HepG2 (cell line): ENCODE measurements at regions not wholly inside any gene's neighbourhood (a gene's known extent, or its start where the extent isn't known, plus 50 kb on each side); places are given as distances from the start of the nearest gene placed in this dataset.

Experiments used
- ATAC-seq: fragments of 200-7000 bp; cut with Tn5 transposase; 3 replicates; pipeline ENCODE4 v1.9.1; 2020; ENCODE audit warnings: mild to moderate bottlenecking, moderate library complexity
- BruUV-seq: library from RNA; stranded (reverse); fragments of 400-500 nt; replicated peaks from 2 replicates; lab custom pipeline; 2021; lab: Mats Ljungman, UMichigan
- CTCF ChIA-PET: fragments of 300-600 bp; formaldehyde crosslinking; extraction: SDS; loops from one replicate; lab custom pipeline; 2021; ENCODE audit warnings: low total read pairs, inconsistent platforms, low intra/inter-chr PET ratio; lab: Yijun Ruan, JAX
- POLR2A ChIA-PET: fragments of 350-600 bp; sonication (Branson Sonifier 250); formaldehyde crosslinking; loops from one replicate; lab custom pipeline; 2020; ENCODE audit warnings: antibody characterized with exemption, inconsistent platforms; lab: Yijun Ruan, JAX
- DNase-seq: peaks from one replicate; pipeline ENCODE4 v3.0.0-alpha.2; 2015; ENCODE audit warnings: low spot score
- FAIRE-seq: peaks from 3 replicates; lab custom pipeline; 2011; peaks lifted over from hg19 to GRCh38; lab: Jason Lieb, UNC
- H2AFZ ChIP-seq: one replicate; pipeline ENCODE4 v1.6.1; 2011; ENCODE audit warnings: low read length, inconsistent platforms
- H3K27ac ChIP-seq: fragments of 300-600 bp; 3 replicates; pipeline ENCODE4 v1.8.0; 2011; ENCODE audit warnings: mixed run types, mild to moderate bottlenecking, mixed read lengths, low read length, inconsistent platforms; ENCODE audit not compliant: insufficient read depth; ENCODE audit errors: extremely low read length
- H3K27me3 ChIP-seq, 2 experiments: fragments of 200-600 bp in 1 of 2; 2 replicates in 1 of 2; 3 replicates in 1 of 2; pipeline versions ENCODE4 v1.6.0 to v1.8.0; 2011; ENCODE audit warnings: low read length in 2 of 2, mild to moderate bottlenecking in 2 of 2, moderate library complexity in 2 of 2, inconsistent platforms in 1 of 2; ENCODE audit not compliant: insufficient read depth in 2 of 2, control insufficient read depth in 1 of 2
- H3K36me3 ChIP-seq, 2 experiments: fragments of 200-600 bp in 1 of 2; replicated peaks in 1 of 2; 2 replicates in 1 of 2; 3 replicates in 1 of 2; pipeline versions ENCODE4 v1.5.1 to v1.8.0; 2011; ENCODE audit warnings: low read length in 2 of 2, inconsistent platforms in 1 of 2; ENCODE audit not compliant: insufficient read depth in 2 of 2, control insufficient read depth in 1 of 2
- H3K4me1 ChIP-seq: 2 replicates; pipeline ENCODE4 v1.5.1; 2012; ENCODE audit warnings: low read length, inconsistent platforms; ENCODE audit not compliant: insufficient read depth
- H3K4me2 ChIP-seq: 2 replicates; pipeline ENCODE4 v1.6.0; 2011; ENCODE audit warnings: low read depth, low read length, inconsistent platforms
- H3K4me3 ChIP-seq, 3 experiments: fragments of 200-600 bp in 1 of 3; sonication (generic), shearing (Covaris generic) in 1 of 3; replicated peaks in 1 of 3; 2 replicates each; pipeline ENCODE4 v1.5.1; 2011 to 2016; ENCODE audit warnings: low read length in 3 of 3, inconsistent platforms in 2 of 3, low read depth in 2 of 3, mild to moderate bottlenecking in 2 of 3, control low read depth in 1 of 3, mixed read lengths in 1 of 3; ENCODE audit not compliant: insufficient read depth in 1 of 3
- H3K79me2 ChIP-seq: one replicate; pipeline ENCODE4 v1.6.1; 2011; ENCODE audit warnings: low read length, inconsistent platforms; ENCODE audit not compliant: insufficient read depth
- H3K9ac ChIP-seq: 2 replicates; pipeline ENCODE4 v1.6.0; 2011; ENCODE audit warnings: mild to moderate bottlenecking, low read depth, low read length, inconsistent platforms; ENCODE audit not compliant: insufficient read depth
- H3K9me3 ChIP-seq: 2 replicates; pipeline ENCODE4 v1.5.1; 2012; ENCODE audit warnings: mild to moderate bottlenecking, low read length
- H4K20me1 ChIP-seq: 2 replicates; pipeline ENCODE4 v1.6.0; 2011; ENCODE audit warnings: inconsistent platforms, mild to moderate bottlenecking, low read length, moderate library complexity; ENCODE audit not compliant: insufficient read depth
- ADNP ChIP-seq: sonication (generic); formaldehyde crosslinking; IDR thresholded peaks from 2 replicates; pipeline ENCODE4 v1.4.0; 2020; ENCODE audit warnings: missing genetic modification reagents
- ARNT ChIP-seq: fragments of 450-650 bp; IDR thresholded peaks from 2 replicates; pipeline ENCODE4 v1.6.1; 2017
- FOXP1 ChIP-seq, 2 experiments: fragments of 450-650 bp in 1 of 2; IDR thresholded peaks; 2 replicates each; pipeline ENCODE4 v1.6.1; 2017 to 2018; ENCODE audit warnings: antibody characterized with exemption in 1 of 2
- HNRNPUL1 ChIP-seq: fragments of 200-400 bp; formaldehyde crosslinking; IDR thresholded peaks from 2 replicates; pipeline ENCODE4 v1.6.1; 2017; ENCODE audit warnings: low read depth, mild to moderate bottlenecking, low read length, moderate library complexity
- JUN ChIP-seq: sonication (generic); formaldehyde crosslinking; IDR thresholded peaks from 2 replicates; pipeline ENCODE4 v1.4.0; 2020; ENCODE audit warnings: mild to moderate bottlenecking, missing genetic modification reagents
- KDM2A ChIP-seq: sonication (generic); formaldehyde crosslinking; IDR thresholded peaks from 2 replicates; pipeline ENCODE4 v1.4.0; 2020; ENCODE audit warnings: low read depth, missing genetic modification reagents, borderline replicate concordance
- MXD4 ChIP-seq: IDR thresholded peaks from 2 replicates; pipeline ENCODE4 v1.6.1; 2016; ENCODE audit warnings: mild to moderate bottlenecking, missing biosample characterization, missing genetic modification reagents
- NFE2 ChIP-seq: sonication (generic); formaldehyde crosslinking; IDR thresholded peaks from 2 replicates; pipeline ENCODE4 v1.4.0; 2020; ENCODE audit warnings: missing genetic modification reagents
- NFRKB ChIP-seq: fragments of 450-650 bp; IDR thresholded peaks from 2 replicates; pipeline ENCODE4 v1.6.1; 2017
- SOX5 ChIP-seq: IDR thresholded peaks from 2 replicates; pipeline ENCODE4 v1.6.1; 2016; ENCODE audit warnings: borderline replicate concordance
- STAG1 ChIP-seq: sonication (generic); formaldehyde crosslinking; IDR thresholded peaks from 2 replicates; pipeline ENCODE4 v1.4.0; 2020; ENCODE audit warnings: missing genetic modification reagents
- YY1 ChIP-seq: IDR thresholded peaks from 2 replicates; pipeline ENCODE4 v1.6.1; 2011; ENCODE audit warnings: low read length, low read depth, moderate library complexity, mild to moderate bottlenecking; ENCODE audit not compliant: insufficient read depth, insufficient replicate concordance
- ZNF556 ChIP-seq: sonication (generic); formaldehyde crosslinking; IDR thresholded peaks from 2 replicates; pipeline ENCODE4 v1.4.0; 2020; ENCODE audit warnings: mild to moderate bottlenecking, missing genetic modification reagents, borderline replicate concordance
- ZNF652 ChIP-seq: IDR thresholded peaks from 2 replicates; pipeline ENCODE4 v1.6.1; 2016; ENCODE audit warnings: low read depth, borderline replicate concordance
- ZNF670 ChIP-seq: sonication (generic); formaldehyde crosslinking; IDR thresholded peaks from 2 replicates; pipeline ENCODE4 v1.8.0; 2022; ENCODE audit warnings: mild to moderate bottlenecking, missing genetic modification reagents, borderline replicate concordance
- ZNF782 ChIP-seq: sonication (generic); formaldehyde crosslinking; IDR thresholded peaks from 2 replicates; pipeline ENCODE4 v1.4.0; 2020; ENCODE audit warnings: missing genetic modification reagents, mild to moderate bottlenecking, borderline replicate concordance
- WGBS: methylation state at CpG from one replicate; pipeline ENCODE4 v1.1.6; 2017; ENCODE audit warnings: low lambda C conversion rate; 5-methylcytosine and 5-hydroxymethylcytosine counted together
- in situ Hi-C: cut with HindIII; loops from 2 replicates; pipeline ENCODE4 v1.10.0; 2017; ENCODE audit warnings: low pct_unique_long_range_greater_than_20kb; ENCODE audit not compliant: extremely low pct_ligation_motif_present
- intact Hi-C: fragments of 100-400 bp; cut with micrococcal nuclease; formaldehyde crosslinking; loops from one replicate; pipeline ENCODE4 v1.10.0; 2022; ENCODE audit not compliant: unreplicated experiment
- TF ChIP-seq, protein P1 (sequence below): IDR thresholded peaks from 2 replicates; pipeline ENCODE4 v1.6.1; 2016; ENCODE audit warnings: missing genetic modification reagents, missing compliant biosample characterization
- TF ChIP-seq, protein P2 (sequence below): conservative IDR thresholded peaks from 2 replicates; pipeline ENCODE4 v1.6.1; 2018; ENCODE audit warnings: missing genetic modification reagents
- TF ChIP-seq, protein P3 (sequence below): sonication (generic); formaldehyde crosslinking; IDR thresholded peaks from 2 replicates; pipeline ENCODE4 v1.5.0; 2020; ENCODE audit warnings: missing genetic modification reagents
- TF ChIP-seq, protein P4 (sequence below): sonication (generic); formaldehyde crosslinking; conservative IDR thresholded peaks from 2 replicates; pipeline ENCODE4 v1.8.0; 2022; ENCODE audit warnings: low read depth, missing genetic modification reagents

DNA sequence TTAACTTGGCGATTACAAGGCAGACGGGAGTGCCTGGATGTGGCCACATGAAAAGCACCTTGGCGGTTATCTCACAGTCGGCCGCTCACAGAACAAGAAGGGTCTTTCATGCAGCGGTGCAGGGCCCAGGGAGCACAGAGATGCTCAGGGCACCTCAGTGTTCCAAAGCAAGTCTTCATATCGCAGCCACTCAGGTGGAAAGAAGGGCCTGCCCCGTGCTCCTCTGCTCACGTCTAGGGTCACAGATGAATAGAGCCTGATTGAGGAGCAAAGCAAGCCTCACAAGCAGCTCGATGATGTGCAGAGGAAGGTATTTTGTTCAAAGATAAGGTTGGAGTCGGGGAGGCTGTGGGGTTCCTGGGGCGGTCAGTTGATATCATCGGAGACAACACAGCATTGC is 297.8 kb downstream of the WDR11 start:
- in situ Hi-C loops: no loop called here
- CTCF ChIA-PET: no interaction called here
- no TSS peak for BruUV-seq
- Histone ChIP-seq H3K79me2 (no peaks in the 10 kb centered on the region), H3K4me2 (no peak overlapping the region), H3K4me3 (no peak overlapping the region), H4K20me1 (no peaks in the 10 kb centered on the region), H3K27ac (no peak overlapping the region), H3K36me3 (no peaks in the 10 kb centered on the region), H2AFZ (no peak overlapping the region), H3K9me3 (peaks cover 12% of the 10 kb centered on the region; the same call in 1 of the 2 replicates), H3K9ac (no peak overlapping the region), H3K4me1 (peaks cover under 1% of the 10 kb centered on the region; the same call in 1 of the 2 replicates), H3K27me3 (no peaks in the 10 kb centered on the region)
- no peak for ATAC-seq
- WGBS: 25% methylated on average over 10 of the region's 13 CpGs
- no peak for TF ChIP-seq STAG1 (CRISPR knock-in tag)
- no peak for TF ChIP-seq ARNT
- no peak for TF ChIP-seq SOX5
- no peak for TF ChIP-seq ZNF670
- TF ChIP-seq, protein P1, sequence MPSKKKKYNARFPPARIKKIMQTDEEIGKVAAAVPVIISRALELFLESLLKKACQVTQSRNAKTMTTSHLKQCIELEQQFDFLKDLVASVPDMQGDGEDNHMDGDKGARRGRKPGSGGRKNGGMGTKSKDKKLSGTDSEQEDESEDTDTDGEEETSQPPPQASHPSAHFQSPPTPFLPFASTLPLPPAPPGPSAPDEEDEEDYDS (CRISPR knock-in tag): no peak
- no peak for TF ChIP-seq NFRKB
- TF ChIP-seq ZNF782 (CRISPR knock-in tag): no peak
- TF ChIP-seq ZNF556 (CRISPR knock-in tag): no peak
- TF ChIP-seq FOXP1 (IDR thresholded peaks at IDR 0.05): no peak
- no peak for TF ChIP-seq FOXP1 (CRISPR knock-in tag; IDR thresholded peaks at IDR 0.05)
- TF ChIP-seq HNRNPUL1: no peak
- TF ChIP-seq ZNF652 (CRISPR knock-in tag): no peak
- TF ChIP-seq, protein P2, sequence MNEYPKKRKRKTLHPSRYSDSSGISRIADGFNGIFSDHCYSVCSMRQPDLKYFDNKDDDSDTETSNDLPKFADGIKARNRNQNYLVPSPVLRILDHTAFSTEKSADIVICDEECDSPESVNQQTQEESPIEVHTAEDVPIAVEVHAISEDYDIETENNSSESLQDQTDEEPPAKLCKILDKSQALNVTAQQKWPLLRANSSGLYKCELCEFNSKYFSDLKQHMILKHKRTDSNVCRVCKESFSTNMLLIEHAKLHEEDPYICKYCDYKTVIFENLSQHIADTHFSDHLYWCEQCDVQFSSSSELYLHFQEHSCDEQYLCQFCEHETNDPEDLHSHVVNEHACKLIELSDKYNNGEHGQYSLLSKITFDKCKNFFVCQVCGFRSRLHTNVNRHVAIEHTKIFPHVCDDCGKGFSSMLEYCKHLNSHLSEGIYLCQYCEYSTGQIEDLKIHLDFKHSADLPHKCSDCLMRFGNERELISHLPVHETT (CRISPR knock-in tag): no peak
- no peak for TF ChIP-seq KDM2A (CRISPR knock-in tag)
- TF ChIP-seq, protein P3, sequence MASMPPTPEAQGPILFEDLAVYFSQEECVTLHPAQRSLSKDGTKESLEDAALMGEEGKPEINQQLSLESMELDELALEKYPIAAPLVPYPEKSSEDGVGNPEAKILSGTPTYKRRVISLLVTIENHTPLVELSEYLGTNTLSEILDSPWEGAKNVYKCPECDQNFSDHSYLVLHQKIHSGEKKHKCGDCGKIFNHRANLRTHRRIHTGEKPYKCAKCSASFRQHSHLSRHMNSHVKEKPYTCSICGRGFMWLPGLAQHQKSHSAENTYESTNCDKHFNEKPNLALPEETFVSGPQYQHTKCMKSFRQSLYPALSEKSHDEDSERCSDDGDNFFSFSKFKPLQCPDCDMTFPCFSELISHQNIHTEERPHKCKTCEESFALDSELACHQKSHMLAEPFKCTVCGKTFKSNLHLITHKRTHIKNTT (CRISPR knock-in tag): no peak
- TF ChIP-seq NFE2: no peak
- no peak for TF ChIP-seq ADNP
- TF ChIP-seq, protein P4, sequence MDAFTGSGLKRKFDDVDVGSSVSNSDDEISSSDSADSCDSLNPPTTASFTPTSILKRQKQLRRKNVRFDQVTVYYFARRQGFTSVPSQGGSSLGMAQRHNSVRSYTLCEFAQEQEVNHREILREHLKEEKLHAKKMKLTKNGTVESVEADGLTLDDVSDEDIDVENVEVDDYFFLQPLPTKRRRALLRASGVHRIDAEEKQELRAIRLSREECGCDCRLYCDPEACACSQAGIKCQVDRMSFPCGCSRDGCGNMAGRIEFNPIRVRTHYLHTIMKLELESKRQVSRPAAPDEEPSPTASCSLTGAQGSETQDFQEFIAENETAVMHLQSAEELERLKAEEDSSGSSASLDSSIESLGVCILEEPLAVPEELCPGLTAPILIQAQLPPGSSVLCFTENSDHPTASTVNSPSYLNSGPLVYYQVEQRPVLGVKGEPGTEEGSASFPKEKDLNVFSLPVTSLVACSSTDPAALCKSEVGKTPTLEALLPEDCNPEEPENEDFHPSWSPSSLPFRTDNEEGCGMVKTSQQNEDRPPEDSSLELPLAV: no peak
- no peak for TF ChIP-seq YY1
- TF ChIP-seq JUN (CRISPR knock-in tag): no peak
- TF ChIP-seq MXD4 (CRISPR knock-in tag): no peak
- DNase-seq: no peak
- no peak for FAIRE-seq
- POLR2A ChIA-PET: no interaction called here
- intact Hi-C loops: no loop called here
